Loucy (cell line): ENCODE measurements at regions not wholly inside any gene's neighbourhood (a gene's known extent, or its start where the extent isn't known, plus 50 kb on each side); places are given as distances from the start of the nearest gene placed in this dataset.
"Not testable (repeated sequence)": the region's sequence is repeated elsewhere in the genome, so short reads cannot be mapped to it uniquely, and the experiment has no call there.

Experiments
- H2AFZ ChIP-seq: fragments of 200-600 bp; sonication (generic); 2 replicates; pipeline ENCODE4 v1.6.0; 2016; ENCODE audit warnings: antibody characterized with exemption, mild to moderate bottlenecking, low read length, moderate library complexity
- H3F3A ChIP-seq: fragments of 200-600 bp; 2 replicates; pipeline ENCODE4 v1.6.0; 2016; ENCODE audit warnings: antibody characterized with exemption, low read depth, mild to moderate bottlenecking
- H3K27me3 ChIP-seq: fragments of 200-600 bp; sonication (generic); 2 replicates; pipeline ENCODE4 v1.6.1; 2014; ENCODE audit warnings: low read length, mild to moderate bottlenecking; ENCODE audit not compliant: insufficient read depth, poor library complexity, severe bottlenecking
- H3K36me3 ChIP-seq: fragments of 200-600 bp; sonication (generic); 2 replicates; pipeline ENCODE4 v1.6.1; 2016; ENCODE audit warnings: low read length; ENCODE audit not compliant: insufficient read depth
- H3K4me1 ChIP-seq: fragments of 200-600 bp; sonication (generic); 2 replicates; pipeline ENCODE4 v1.5.1; 2014; ENCODE audit warnings: low read length, mild to moderate bottlenecking; ENCODE audit not compliant: insufficient read depth, poor library complexity, severe bottlenecking
- H3K4me2 ChIP-seq: fragments of 200-600 bp; sonication (generic); 2 replicates; pipeline ENCODE4 v1.6.0; 2014; ENCODE audit warnings: antibody characterized with exemption, low read length, low read depth, mild to moderate bottlenecking; ENCODE audit not compliant: poor library complexity, severe bottlenecking
- H3K4me3 ChIP-seq: fragments of 200-600 bp; sonication (generic); 2 replicates; pipeline ENCODE4 v1.5.1; 2014; ENCODE audit warnings: low read length, mild to moderate bottlenecking, mixed read lengths; ENCODE audit not compliant: poor library complexity, severe bottlenecking
- H3K79me2 ChIP-seq: fragments of 200-600 bp; sonication (generic); 2 replicates; pipeline ENCODE4 v1.6.1; 2014; ENCODE audit warnings: low read length; ENCODE audit not compliant: insufficient read depth
- H3K9ac ChIP-seq: fragments of 200-600 bp; sonication (generic); 2 replicates; pipeline ENCODE4 v1.6.0; 2014; ENCODE audit warnings: mild to moderate bottlenecking, low read depth, low read length, moderate library complexity; ENCODE audit not compliant: poor library complexity, severe bottlenecking
- H3K9me2 ChIP-seq: fragments of 200-600 bp; sonication (generic); replicated peaks from 2 replicates; pipeline ENCODE4 v1.6.1; 2016; ENCODE audit warnings: low read depth, low read length, mixed read lengths
- H3K9me3 ChIP-seq: fragments of 200-600 bp; sonication (generic); 2 replicates; pipeline ENCODE4 v1.6.1; 2014; ENCODE audit warnings: mild to moderate bottlenecking, antibody characterized with exemption, low read length, low read depth; ENCODE audit not compliant: insufficient read depth
- H4K20me1 ChIP-seq: fragments of 200-600 bp; sonication (generic); 2 replicates; pipeline ENCODE4 v1.6.0; 2014; ENCODE audit warnings: antibody characterized with exemption, low read length, mild to moderate bottlenecking; ENCODE audit not compliant: insufficient read depth, poor library complexity, severe bottlenecking
- EZH2phosphoT487 ChIP-seq: fragments of 200-600 bp; IDR thresholded peaks from 2 replicates; pipeline ENCODE4 v1.6.1; 2018; ENCODE audit warnings: antibody characterized with exemption, mild to moderate bottlenecking, moderate library complexity, borderline replicate concordance
- TF ChIP-seq, protein P1 (sequence below): fragments of 200-600 bp; sonication (generic); conservative IDR thresholded peaks from 2 replicates; pipeline ENCODE4 v1.5.1; 2014; ENCODE audit warnings: mild to moderate bottlenecking, antibody characterized with exemption, low read length

DNA sequence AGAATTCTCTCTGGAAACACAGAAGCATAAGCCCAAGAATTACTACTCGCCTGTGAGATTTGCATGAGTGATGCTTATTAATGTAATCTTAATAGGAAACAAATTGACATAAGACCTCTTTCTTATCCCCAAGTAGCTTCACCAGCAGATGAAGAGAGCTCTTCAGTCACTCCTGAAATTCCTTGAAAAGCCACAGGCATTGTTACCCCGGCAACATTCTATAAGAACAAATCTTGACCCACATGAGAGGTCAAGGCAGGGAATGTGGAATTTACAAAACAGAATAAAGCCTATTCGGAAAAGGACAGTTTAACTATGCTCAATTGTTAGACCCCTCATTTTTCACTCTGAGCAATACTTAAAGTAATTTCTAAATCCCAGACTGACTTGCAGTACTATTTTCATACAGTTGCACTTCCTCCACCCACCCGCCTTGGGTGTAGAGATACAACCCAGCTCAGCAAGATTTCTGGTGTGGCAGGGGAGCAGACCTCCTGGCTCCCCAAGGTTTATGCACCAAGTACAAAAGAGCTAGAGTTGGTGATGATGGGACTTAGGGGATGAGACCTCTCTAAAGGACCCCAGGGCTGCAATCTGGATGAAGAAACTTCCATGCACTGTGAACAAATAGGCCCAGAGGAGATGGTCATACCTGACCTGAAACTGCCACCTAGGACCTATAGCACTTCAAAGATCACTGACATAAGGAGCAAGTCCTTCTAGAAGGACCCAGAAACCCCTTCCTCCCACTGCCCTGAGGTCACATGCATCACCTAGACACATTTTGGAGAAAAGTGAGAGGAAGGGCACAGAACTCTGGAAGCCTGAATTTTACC is 242.1 kb downstream of the ZNF608 start:
- Histone ChIP-seq H3F3A (no peaks in the 10 kb centered on the region), H3K4me2 (no peak overlapping the region), H2AFZ (no peak overlapping the region), H4K20me1 (no peaks in the 10 kb centered on the region), H3K36me3 (no peaks in the 10 kb centered on the region), H3K4me3 (no peak overlapping the region), H3K27me3 (no peaks in the 10 kb centered on the region), H3K9me3 (no peaks in the 10 kb centered on the region), H3K79me2 (no peaks in the 10 kb centered on the region), H3K4me1 (no peaks in the 10 kb centered on the region), H3K9ac (no peak overlapping the region), H3K9me2 (no peaks in the 10 kb centered on the region)
- TF ChIP-seq, protein P1, sequence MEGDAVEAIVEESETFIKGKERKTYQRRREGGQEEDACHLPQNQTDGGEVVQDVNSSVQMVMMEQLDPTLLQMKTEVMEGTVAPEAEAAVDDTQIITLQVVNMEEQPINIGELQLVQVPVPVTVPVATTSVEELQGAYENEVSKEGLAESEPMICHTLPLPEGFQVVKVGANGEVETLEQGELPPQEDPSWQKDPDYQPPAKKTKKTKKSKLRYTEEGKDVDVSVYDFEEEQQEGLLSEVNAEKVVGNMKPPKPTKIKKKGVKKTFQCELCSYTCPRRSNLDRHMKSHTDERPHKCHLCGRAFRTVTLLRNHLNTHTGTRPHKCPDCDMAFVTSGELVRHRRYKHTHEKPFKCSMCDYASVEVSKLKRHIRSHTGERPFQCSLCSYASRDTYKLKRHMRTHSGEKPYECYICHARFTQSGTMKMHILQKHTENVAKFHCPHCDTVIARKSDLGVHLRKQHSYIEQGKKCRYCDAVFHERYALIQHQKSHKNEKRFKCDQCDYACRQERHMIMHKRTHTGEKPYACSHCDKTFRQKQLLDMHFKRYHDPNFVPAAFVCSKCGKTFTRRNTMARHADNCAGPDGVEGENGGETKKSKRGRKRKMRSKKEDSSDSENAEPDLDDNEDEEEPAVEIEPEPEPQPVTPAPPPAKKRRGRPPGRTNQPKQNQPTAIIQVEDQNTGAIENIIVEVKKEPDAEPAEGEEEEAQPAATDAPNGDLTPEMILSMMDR: no peak
- TF ChIP-seq EZH2phosphoT487: no peak

DNA sequence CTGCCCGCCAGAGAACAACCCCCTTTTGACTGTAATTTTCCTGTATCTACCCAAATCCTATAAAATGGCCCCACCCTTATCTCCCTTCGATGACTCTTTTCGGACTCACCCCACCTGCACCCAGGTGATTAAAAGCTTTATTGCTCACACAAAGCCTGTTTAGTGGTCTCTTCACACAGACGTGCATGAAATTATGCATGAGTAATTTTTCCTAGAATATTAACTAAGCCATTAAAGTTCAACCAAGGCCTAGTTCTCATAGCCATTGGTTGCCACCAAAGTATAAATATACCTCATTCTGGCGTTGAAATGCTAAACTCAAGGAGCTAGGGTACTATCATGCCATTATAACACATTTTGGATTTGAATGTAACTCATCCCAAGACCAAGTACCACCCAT is 243.9 kb downstream of the ZNF608 start:
- Histone ChIP-seq H3K4me2 (no peak overlapping the region), H3K9me2 (no peaks in the 10 kb centered on the region), H3K36me3 (no peaks in the 10 kb centered on the region), H3K4me1 (no peaks in the 10 kb centered on the region), H3K9me3 (no peaks in the 10 kb centered on the region), H3F3A (no peaks in the 10 kb centered on the region), H3K4me3 (no peak overlapping the region), H4K20me1 (no peaks in the 10 kb centered on the region), H3K9ac (no peak overlapping the region), H3K27me3 (no peaks in the 10 kb centered on the region), H2AFZ (no peak overlapping the region), H3K79me2 (no peaks in the 10 kb centered on the region)
- no peak for TF ChIP-seq EZH2phosphoT487
- TF ChIP-seq, protein P1: no peak

DNA sequence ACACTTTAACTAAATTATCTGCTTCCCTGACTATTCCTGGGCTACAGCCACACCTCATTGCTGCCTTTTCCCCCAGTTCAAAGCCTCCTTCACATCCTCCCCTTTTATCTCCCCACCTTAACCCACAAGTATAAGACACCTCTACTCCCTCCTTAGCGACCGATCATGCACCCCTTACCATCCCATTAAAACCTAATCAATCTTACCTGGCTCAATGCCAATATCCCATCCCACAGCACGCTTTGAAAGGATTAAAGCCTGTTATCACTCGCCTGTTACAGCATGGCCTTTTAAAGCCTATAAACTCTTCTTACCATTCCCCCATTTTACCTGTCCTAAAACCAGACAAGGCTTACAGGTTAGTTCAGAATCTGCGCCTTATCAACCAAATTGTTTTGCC is 246.6 kb downstream of the ZNF608 start:
- not testable (repeated sequence) for H3K9me2 ChIP-seq, H3K27me3 ChIP-seq, H3K9ac ChIP-seq, H3K79me2 ChIP-seq, H3K9me3 ChIP-seq, H3F3A ChIP-seq, H3K4me2 ChIP-seq, H2AFZ ChIP-seq, H3K4me1 ChIP-seq, H3K36me3 ChIP-seq, H4K20me1 ChIP-seq, H3K4me3 ChIP-seq

DNA sequence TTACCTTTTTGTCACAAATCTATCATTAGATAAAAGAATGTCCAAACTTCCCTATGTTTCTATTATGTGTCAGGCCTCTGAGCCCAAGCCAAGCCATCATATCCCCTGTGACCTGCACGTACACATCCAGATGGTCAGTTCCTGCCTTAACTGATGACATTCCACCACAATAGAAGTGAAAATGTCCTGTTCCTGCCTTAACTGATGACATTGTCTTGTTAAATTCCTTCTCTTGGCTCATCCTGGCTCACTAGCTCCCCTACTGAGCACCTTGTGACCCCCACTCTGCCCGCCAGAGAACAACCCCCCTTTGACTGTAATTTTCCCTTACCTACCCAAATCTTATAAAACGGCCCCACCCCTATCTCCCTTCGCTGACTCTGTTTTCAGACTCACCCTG is 249.5 kb downstream of the ZNF608 start:
- not testable (repeated sequence) for H3K9me2 ChIP-seq, H3K4me3 ChIP-seq, H3K9me3 ChIP-seq, H2AFZ ChIP-seq, H3K4me2 ChIP-seq, H3K36me3 ChIP-seq, H3K79me2 ChIP-seq, H3K4me1 ChIP-seq, H4K20me1 ChIP-seq, H3F3A ChIP-seq, H3K27me3 ChIP-seq, H3K9ac ChIP-seq
